Left ventricle myocardium inferior (tissue), 1 donor: ENCODE measurements at regions not wholly inside any gene's neighbourhood (a gene's known extent, or its start where the extent isn't known, plus 50 kb on each side); places are given as distances from the start of the nearest gene placed in this dataset.

Experiments
- DNase-seq: peaks from one replicate; pipeline ENCODE4 v3.0.0-alpha.2; 2020
- H3K27ac ChIP-seq: fragments of 200-600 bp; replicated peaks from 2 replicates; pipeline ENCODE4 v1.8.0; 2021
- H3K27me3 ChIP-seq: fragments of 200-600 bp; 2 replicates; pipeline ENCODE4 v1.8.0; 2021; ENCODE audit warnings: low read depth
- H3K36me3 ChIP-seq: fragments of 200-600 bp; 2 replicates; pipeline ENCODE4 v1.8.0; 2021
- H3K4me1 ChIP-seq: fragments of 200-600 bp; 2 replicates; pipeline ENCODE4 v1.8.0; 2021
- H3K4me3 ChIP-seq: fragments of 200-600 bp; 2 replicates; pipeline ENCODE4 v1.8.0; 2021; ENCODE audit warnings: mild to moderate bottlenecking, moderate library complexity
- H3K9me3 ChIP-seq: fragments of 200-600 bp; replicated peaks from 2 replicates; pipeline ENCODE4 v1.8.0; 2021
- CTCF ChIP-seq: fragments of 200-600 bp; IDR thresholded peaks from 2 replicates; pipeline ENCODE4 v1.8.0; 2021; ENCODE audit warnings: antibody characterized with exemption, mild to moderate bottlenecking, borderline replicate concordance
- intact Hi-C: fragments of 100-400 bp; cut with micrococcal nuclease; formaldehyde crosslinking; loops from one replicate; pipeline ENCODE4 v1.11.0; 2022
- donor health status: DM: no; HTN: yes; CAD: no; lungs with severe emphysema.

DNA sequence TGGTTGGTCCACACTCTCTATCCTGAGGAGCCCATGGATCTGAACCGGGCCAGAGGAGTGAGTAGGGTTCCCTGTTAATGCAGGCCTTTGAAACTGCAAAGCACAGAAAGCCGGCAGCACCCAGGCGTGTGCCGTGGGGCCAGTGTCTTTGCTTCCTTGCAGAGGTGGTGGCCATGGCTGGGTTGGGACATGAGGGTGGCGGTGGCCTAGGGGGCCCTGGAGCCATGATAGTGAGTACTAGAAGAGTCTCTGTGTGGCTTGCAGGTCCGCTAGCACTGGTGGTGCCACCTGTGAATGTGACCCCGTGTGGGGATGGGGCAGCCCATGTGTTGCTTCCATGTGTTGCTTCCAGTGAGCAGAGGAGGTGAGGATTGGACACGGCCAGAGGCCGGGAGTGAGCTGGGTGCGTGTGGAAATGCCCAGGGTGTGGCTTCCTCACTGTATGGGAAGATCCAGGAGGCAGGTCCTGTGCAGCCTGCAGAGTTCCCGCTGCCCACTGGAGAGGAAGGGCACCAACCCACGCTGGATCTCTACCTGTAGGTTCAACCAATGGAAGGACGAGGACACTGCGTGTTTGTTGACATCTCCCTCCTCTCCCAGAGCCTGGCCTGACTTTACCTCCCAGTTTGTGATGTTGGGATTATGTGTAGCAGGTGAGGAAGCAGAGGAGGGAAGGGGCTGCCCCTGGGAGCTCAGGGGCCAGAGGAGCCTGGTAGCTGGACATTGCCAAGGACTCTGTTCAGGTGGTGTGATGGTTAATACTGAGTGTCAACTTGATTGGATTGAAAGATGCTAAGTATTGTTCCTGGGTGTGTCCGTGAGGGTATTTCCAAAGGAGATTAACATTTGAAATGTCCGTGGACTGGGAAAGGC, 796.6 kb downstream of the TBC1D22A start:
- H3K27ac ChIP-seq: no peak overlapping the region
- no peak overlapping the region for H3K4me3 ChIP-seq
- H3K4me1 ChIP-seq: no peaks in the 10 kb centered on the region
- TF ChIP-seq CTCF: no peak
- H3K9me3 ChIP-seq: no peaks in the 10 kb centered on the region
- intact Hi-C loops: no loop called here
- DNase-seq: no peak
- H3K27me3 ChIP-seq: peaks cover 64% of the 10 kb centered on the region
- no peaks in the 10 kb centered on the region for H3K36me3 ChIP-seq

- Histone ChIP-seq H3K4me1 (no peaks in the 10 kb centered on the region), H3K36me3 (no peaks in the 10 kb centered on the region), H3K27ac (no peak overlapping the region), H3K9me3 (no peaks in the 10 kb centered on the region), H3K4me3 (no peak overlapping the region), H3K27me3 (peaks cover 69% of the 10 kb centered on the region)
- DNase-seq: no peak
- intact Hi-C loops: no loop called here
- TF ChIP-seq CTCF: no peak
Measured at GRCh38 chr22:47556473-47556872, 794.0 kb downstream of the TBC1D22A start.

- intact Hi-C loops: no loop called here
Measured at GRCh38 chr22:47553436-47553835, 791.0 kb downstream of the TBC1D22A start.

DNA sequence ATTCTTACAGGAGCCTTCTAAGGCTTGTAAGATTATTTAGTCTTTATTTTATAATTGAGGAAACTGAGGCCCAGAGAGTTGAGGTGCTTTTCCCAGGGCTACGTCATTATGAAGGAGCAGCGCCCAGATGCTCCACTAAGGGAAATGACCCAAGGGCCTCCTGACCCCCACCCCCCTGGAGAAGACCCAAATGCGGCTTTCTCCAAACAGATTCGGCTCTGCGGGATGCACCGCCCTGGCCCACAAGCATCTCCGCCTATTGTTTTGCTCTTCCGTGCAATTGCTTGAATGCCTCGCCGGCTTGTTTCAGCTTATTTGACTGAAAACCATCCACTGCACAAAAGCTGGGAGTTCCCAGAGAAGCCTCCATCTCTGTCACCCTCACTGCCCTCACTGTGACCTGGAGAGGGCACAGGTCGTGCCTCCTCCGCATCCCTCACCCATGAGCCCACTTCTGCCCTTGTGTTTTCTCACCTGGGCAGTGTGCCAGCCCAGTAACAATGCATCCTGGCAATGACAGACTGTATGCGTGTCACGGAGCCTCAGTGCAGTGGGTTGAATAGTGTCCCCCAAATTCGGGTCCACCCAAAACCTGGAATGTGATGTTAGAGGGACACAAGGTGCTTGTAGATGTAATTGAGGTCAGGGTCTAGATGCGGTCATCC, 790.2 kb downstream of the TBC1D22A start:
- Histone ChIP-seq H3K36me3 (no peaks in the 10 kb centered on the region), H3K4me1 (no peaks in the 10 kb centered on the region), H3K9me3 (no peaks in the 10 kb centered on the region), H3K27ac (no peak overlapping the region), H3K27me3 (peaks cover 69% of the 10 kb centered on the region), H3K4me3 (no peak overlapping the region)
- TF ChIP-seq CTCF: no peak
- intact Hi-C loops: no loop called here
- no peak for DNase-seq

More at GRCh38 chr22:47553436-47553835, 791.0 kb downstream of the TBC1D22A start:
- H3K27me3 ChIP-seq: peaks cover 66% of the 10 kb centered on the region
- DNase-seq: no peak
- no peaks in the 10 kb centered on the region for H3K9me3 ChIP-seq
- no peak for TF ChIP-seq CTCF
- no peaks in the 10 kb centered on the region for H3K4me1 ChIP-seq
- H3K36me3 ChIP-seq: no peaks in the 10 kb centered on the region
- no peak overlapping the region for H3K27ac ChIP-seq
- no peak overlapping the region for H3K4me3 ChIP-seq

DNA sequence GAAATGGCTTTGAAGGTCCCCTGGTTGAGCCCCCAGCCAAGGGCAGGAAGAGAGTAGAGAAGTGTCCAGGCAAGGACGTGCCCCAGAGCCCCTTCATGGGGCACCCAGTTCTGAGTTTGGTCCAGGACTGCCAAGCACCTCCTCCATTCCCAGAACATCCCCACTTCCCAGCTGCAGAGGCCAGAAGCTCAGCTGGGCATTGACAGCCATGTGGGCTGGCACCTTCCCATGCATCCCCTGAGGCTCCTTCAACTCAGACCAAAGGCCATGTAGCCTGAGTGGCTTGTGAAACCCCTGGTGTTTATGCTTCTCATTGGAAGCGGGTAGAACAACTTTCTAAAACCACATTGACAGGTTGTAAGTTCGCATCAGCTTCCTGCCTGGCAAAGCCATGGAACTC, 789.6 kb downstream of the TBC1D22A start:
- H3K9me3 ChIP-seq: no peaks in the 10 kb centered on the region
- H3K27ac ChIP-seq: no peak overlapping the region
- intact Hi-C loops: no loop called here
- H3K4me3 ChIP-seq: no peak overlapping the region
- TF ChIP-seq CTCF: no peak
- no peaks in the 10 kb centered on the region for H3K4me1 ChIP-seq
- no peak for DNase-seq
- H3K36me3 ChIP-seq: no peaks in the 10 kb centered on the region
- H3K27me3 ChIP-seq: peaks cover 76% of the 10 kb centered on the region
